ENCODE measurements at regions not wholly inside any gene's neighbourhood (a gene's known extent, or its start where the extent isn't known, plus 50 kb on each side); places are given as distances from the start of the nearest gene placed in this dataset.

DNA sequence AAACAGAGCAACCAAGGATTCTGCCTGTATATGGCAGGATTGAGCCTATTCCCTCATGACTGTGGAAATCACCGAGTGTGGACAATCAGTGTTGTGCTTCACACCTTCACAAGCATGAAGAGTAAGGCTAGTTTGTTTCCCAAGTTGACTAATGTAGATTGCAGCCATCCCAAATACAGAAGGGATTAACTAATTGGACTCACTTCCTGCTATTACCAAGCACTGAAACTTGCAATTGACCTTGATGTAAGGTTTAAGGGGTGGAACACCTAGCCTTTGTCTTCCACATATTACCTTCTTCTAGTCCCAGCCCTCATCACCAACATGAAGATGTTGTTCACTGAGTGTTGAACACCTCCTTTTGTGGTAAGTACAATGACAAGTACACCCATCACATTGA, 120.9 kb upstream of the RND3 start:
- H3F3A ChIP-seq (ENCODE audit: low read depth) = no peaks in the 10 kb centered on the region
- peaks cover 2% of the 10 kb centered on the region for H3K9me3 Mint-ChIP-seq
- H3K27me3 Mint-ChIP-seq (ENCODE audit: insufficient read depth, low read depth) = peaks cover 3% of the 10 kb centered on the region
- H4K20me1 ChIP-seq (ENCODE audit: low read depth) = no peaks in the 10 kb centered on the region
- no peak overlapping the region for H3K4me3 ChIP-seq
- TF ChIP-seq, protein P1, sequence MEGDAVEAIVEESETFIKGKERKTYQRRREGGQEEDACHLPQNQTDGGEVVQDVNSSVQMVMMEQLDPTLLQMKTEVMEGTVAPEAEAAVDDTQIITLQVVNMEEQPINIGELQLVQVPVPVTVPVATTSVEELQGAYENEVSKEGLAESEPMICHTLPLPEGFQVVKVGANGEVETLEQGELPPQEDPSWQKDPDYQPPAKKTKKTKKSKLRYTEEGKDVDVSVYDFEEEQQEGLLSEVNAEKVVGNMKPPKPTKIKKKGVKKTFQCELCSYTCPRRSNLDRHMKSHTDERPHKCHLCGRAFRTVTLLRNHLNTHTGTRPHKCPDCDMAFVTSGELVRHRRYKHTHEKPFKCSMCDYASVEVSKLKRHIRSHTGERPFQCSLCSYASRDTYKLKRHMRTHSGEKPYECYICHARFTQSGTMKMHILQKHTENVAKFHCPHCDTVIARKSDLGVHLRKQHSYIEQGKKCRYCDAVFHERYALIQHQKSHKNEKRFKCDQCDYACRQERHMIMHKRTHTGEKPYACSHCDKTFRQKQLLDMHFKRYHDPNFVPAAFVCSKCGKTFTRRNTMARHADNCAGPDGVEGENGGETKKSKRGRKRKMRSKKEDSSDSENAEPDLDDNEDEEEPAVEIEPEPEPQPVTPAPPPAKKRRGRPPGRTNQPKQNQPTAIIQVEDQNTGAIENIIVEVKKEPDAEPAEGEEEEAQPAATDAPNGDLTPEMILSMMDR (IDR thresholded peaks at IDR 0.05) = no peak
- TF ChIP-seq EZH2 (IDR thresholded peaks at IDR 0.05) = no peak
- TF ChIP-seq EZH2phosphoT487 (IDR thresholded peaks at IDR 0.05) = no peak
- no peak overlapping the region for H3K27ac ChIP-seq
- no peaks in the 10 kb centered on the region for H3K36me3 ChIP-seq
- DNase-seq (ENCODE audit: low spot score) = no peak
- no peaks in the 10 kb centered on the region for H3K36me3 Mint-ChIP-seq
- no peak overlapping the region for H3K9ac ChIP-seq
- no peak overlapping the region for H3K4me2 ChIP-seq
- no peak overlapping the region for H3K4me3 Mint-ChIP-seq
- H3K27ac Mint-ChIP-seq = no peak overlapping the region
- H3K27me3 ChIP-seq = no peaks in the 10 kb centered on the region
- peaks cover 6% of the 10 kb centered on the region for H3K4me1 ChIP-seq
- H3K9me3 ChIP-seq (ENCODE audit: low read depth) = no peaks in the 10 kb centered on the region
- H3K4me1 Mint-ChIP-seq = peaks cover 28% of the 10 kb centered on the region
- no peaks in the 10 kb centered on the region for H3K79me2 ChIP-seq (ENCODE audit: low read depth)
- H2AFZ ChIP-seq (replicated peaks) = no peak overlapping the region

DNA sequence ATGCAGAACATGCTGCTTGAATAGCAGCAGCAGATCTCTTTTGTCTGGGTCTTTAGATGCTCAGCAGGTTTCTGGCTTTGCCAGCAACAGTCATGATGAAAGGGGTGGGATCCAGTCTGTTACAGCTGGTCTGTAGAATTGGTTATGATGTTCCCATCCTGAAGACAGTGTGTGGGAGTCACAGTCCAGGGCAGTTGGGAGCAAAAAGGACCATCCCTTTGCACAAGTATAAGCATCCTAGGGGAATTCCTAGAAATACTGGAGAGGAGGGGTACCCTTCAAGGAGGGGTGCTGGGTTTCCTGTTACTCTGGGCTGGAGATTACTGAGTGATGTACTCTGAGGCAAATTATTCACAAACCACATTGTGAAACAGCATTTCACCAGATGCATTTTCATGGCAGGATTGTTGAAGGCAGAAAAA, 119.9 kb upstream of the RND3 start:
- H3K4me3 ChIP-seq = no peak overlapping the region
- no peaks in the 10 kb centered on the region for H3F3A ChIP-seq (ENCODE audit: low read depth)
- H3K36me3 ChIP-seq = no peaks in the 10 kb centered on the region
- Mint-ChIP-seq H3K9me3 (peaks cover 2% of the 10 kb centered on the region), H3K36me3 (no peaks in the 10 kb centered on the region), H3K27me3 (ENCODE audit: insufficient read depth, low read depth) (peaks cover 3% of the 10 kb centered on the region), H3K4me3 (no peak overlapping the region), H3K27ac (no peak overlapping the region), H3K4me1 (peaks cover 23% of the 10 kb centered on the region)
- DNase-seq (ENCODE audit: low spot score) = peak; percentile 16
- H3K27me3 ChIP-seq = no peaks in the 10 kb centered on the region
- no peak for TF ChIP-seq EZH2 (IDR thresholded peaks at IDR 0.05)
- H3K79me2 ChIP-seq (ENCODE audit: low read depth) = no peaks in the 10 kb centered on the region
- H3K4me1 ChIP-seq = peaks cover 6% of the 10 kb centered on the region
- H3K27ac ChIP-seq = no peak overlapping the region
- no peaks in the 10 kb centered on the region for H4K20me1 ChIP-seq (ENCODE audit: low read depth)
- H2AFZ ChIP-seq (replicated peaks) = no peak overlapping the region
- no peak overlapping the region for H3K9ac ChIP-seq
- no peaks in the 10 kb centered on the region for H3K9me3 ChIP-seq (ENCODE audit: low read depth)
- no peak overlapping the region for H3K4me2 ChIP-seq

- H3K27ac Mint-ChIP-seq = peak overlapping the region; percentile 48
- Histone ChIP-seq H3K4me1 (peaks cover 6% of the 10 kb centered on the region), H3F3A (ENCODE audit: low read depth) (no peaks in the 10 kb centered on the region), H3K79me2 (ENCODE audit: low read depth) (no peaks in the 10 kb centered on the region), H3K9me3 (ENCODE audit: low read depth) (no peaks in the 10 kb centered on the region), H3K4me3 (no peak overlapping the region), H3K36me3 (no peaks in the 10 kb centered on the region), H4K20me1 (ENCODE audit: low read depth) (no peaks in the 10 kb centered on the region), H3K27ac (no peak overlapping the region), H3K4me2 (no peak overlapping the region), H3K27me3 (no peaks in the 10 kb centered on the region), H3K9ac (no peak overlapping the region), H2AFZ (replicated peaks) (no peak overlapping the region)
- peaks cover 2% of the 10 kb centered on the region for H3K9me3 Mint-ChIP-seq
- H3K27me3 Mint-ChIP-seq (ENCODE audit: insufficient read depth, low read depth) = peaks cover 3% of the 10 kb centered on the region
- no peak for TF ChIP-seq EZH2phosphoT487 (IDR thresholded peaks at IDR 0.05)
- TF ChIP-seq, protein P1 (IDR thresholded peaks at IDR 0.05) = no peak
- no peak for TF ChIP-seq EZH2 (IDR thresholded peaks at IDR 0.05)
- H3K4me1 Mint-ChIP-seq = peaks cover 23% of the 10 kb centered on the region
- H3K4me3 Mint-ChIP-seq = no peak overlapping the region
- no peaks in the 10 kb centered on the region for H3K36me3 Mint-ChIP-seq
- no peak for DNase-seq (ENCODE audit: low spot score)
These were observed 119.1 kb upstream of the RND3 start for GRCh38 chr2:150606380-150607060.

- Histone ChIP-seq H3K4me2 (no peak overlapping the region), H3K79me2 (ENCODE audit: low read depth) (no peaks in the 10 kb centered on the region), H3F3A (ENCODE audit: low read depth) (no peaks in the 10 kb centered on the region), H3K9me3 (ENCODE audit: low read depth) (no peaks in the 10 kb centered on the region), H4K20me1 (ENCODE audit: low read depth) (no peaks in the 10 kb centered on the region), H3K36me3 (no peaks in the 10 kb centered on the region), H3K27ac (no peak overlapping the region), H3K4me3 (no peak overlapping the region), H3K9ac (no peak overlapping the region), H2AFZ (replicated peaks) (no peak overlapping the region), H3K4me1 (peaks cover 6% of the 10 kb centered on the region), H3K27me3 (no peaks in the 10 kb centered on the region)
- no peak for DNase-seq (ENCODE audit: low spot score)
- TF ChIP-seq, protein P1 (IDR thresholded peaks at IDR 0.05) = no peak
- no peak for TF ChIP-seq EZH2phosphoT487 (IDR thresholded peaks at IDR 0.05)
- TF ChIP-seq EZH2 (IDR thresholded peaks at IDR 0.05) = no peak
- Mint-ChIP-seq H3K27ac (no peak overlapping the region), H3K4me1 (peaks cover 20% of the 10 kb centered on the region), H3K9me3 (peaks cover 2% of the 10 kb centered on the region), H3K27me3 (ENCODE audit: insufficient read depth, low read depth) (peaks cover 3% of the 10 kb centered on the region), H3K4me3 (no peak overlapping the region), H3K36me3 (no peaks in the 10 kb centered on the region)
These were observed 118.2 kb upstream of the RND3 start for GRCh38 chr2:150605664-150606063.
